Sciatic nerve (tissue), 2 donors: ENCODE measurements at regions not wholly inside any gene's neighbourhood (a gene's known extent, or its start where the extent isn't known, plus 50 kb on each side); places are given as distances from the start of the nearest gene placed in this dataset.
"Not testable (repeated sequence)": the region's sequence is repeated elsewhere in the genome, so short reads cannot be mapped to it uniquely, and the experiment has no call there.

Experiments
- ATAC-seq: fragments of 200-7000 bp; cut with Tn5 transposase; one replicate; pipeline ENCODE4 v1.9.1; 2020; ENCODE audit warnings: mild to moderate bottlenecking, moderate library complexity
- DNase-seq: peaks from one replicate; pipeline ENCODE4 v3.0.0-alpha.2; 2020; ENCODE audit warnings: low spot score
- intact Hi-C: fragments of 100-400 bp; cut with DNase I; formaldehyde crosslinking; loops from one replicate; pipeline ENCODE4 v1.14.2; 2022
- donor health status: DM: no; HTN: no; CAD: no.
- donor health status: DM: no; HTN: no; CAD: no.

DNA sequence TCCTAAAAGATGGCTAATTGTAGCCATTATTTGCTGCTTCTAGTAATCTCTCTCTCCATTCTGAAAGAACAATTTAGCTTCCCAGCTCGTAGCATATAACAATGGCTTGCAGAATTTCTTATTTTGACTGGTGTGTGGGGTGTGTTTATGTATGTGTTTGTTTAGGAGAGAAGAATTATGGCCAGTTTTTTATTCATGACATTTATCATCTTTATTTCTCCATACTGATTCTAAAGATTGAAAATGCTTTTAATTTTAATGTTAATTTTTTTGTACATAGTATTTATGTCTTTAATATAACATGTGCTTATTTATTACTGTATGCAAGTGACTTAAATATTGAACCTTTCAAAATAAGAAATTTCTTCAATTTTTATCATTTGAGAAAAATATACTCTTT lies 115.8 kb upstream of the TMTC4 start:
- intact Hi-C loops, result no loop called here
- DNase-seq (no peak), ATAC-seq (no peak)

DNA sequence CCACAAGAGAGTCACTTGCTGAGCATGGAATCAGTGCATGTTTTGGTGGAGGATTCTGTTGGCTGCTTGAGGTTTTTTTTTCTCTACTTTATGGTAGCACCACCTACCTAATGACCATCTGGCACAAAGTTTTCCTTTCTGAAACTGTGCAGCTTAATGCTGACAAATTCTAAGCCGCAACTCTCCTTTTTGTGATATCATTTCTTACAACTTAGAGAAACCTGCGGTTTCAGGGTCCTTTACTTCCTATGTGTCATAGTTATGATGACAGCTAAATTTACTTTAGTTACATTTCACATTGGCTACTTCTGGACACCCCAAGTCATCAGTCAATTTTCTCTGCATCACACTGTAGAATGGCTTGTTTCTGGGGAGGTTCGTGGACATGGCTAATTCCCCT lies 115.4 kb upstream of the TMTC4 start:
- no peak for ATAC-seq
- DNase-seq, result no peak
- intact Hi-C loops, result no loop called here

DNA sequence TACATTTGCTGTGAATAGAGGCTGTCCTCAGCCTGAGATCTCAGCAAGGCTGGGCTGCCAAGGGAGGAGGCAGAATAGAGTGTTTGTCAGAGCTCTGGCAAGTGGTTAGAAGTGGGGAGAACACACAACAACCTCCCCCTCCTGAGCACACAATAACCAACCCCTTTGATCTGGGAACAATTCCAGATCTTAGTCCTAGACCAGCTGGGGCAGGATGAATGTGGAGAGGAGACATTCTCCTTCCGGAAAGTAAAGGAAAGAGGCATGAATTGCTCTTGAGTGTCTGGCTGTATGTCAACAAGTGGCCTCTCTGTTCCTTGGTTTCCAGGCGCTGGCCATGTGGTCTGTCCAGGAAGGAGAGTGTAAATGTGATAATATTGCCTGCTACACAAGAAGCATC lies 114.9 kb upstream of the TMTC4 start:
- DNase-seq (no peak), ATAC-seq (peak; percentile 38)
- intact Hi-C loops, result no loop called here

DNA sequence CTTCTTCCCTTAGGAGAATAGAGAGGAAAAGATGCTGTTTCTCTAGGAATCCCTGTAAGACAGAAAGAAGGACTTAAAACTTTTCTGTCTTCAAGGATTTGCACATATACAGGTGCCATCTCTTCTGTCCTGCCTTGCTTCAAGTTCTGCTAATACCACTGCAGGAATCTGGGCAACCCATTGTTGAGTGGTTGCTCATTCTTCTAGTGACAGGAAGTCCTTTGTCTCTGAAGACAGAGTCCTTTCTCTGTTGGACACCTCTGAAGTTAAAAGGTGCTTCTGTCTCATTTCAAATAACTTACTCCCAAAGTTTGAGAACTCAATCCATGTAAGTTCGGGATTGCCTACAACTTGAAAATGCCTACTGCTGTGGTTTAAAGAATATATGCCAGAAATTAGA lies 114.4 kb upstream of the TMTC4 start:
- intact Hi-C loops, result no loop called here
- DNase-seq (no peak), ATAC-seq (no peak)

DNA sequence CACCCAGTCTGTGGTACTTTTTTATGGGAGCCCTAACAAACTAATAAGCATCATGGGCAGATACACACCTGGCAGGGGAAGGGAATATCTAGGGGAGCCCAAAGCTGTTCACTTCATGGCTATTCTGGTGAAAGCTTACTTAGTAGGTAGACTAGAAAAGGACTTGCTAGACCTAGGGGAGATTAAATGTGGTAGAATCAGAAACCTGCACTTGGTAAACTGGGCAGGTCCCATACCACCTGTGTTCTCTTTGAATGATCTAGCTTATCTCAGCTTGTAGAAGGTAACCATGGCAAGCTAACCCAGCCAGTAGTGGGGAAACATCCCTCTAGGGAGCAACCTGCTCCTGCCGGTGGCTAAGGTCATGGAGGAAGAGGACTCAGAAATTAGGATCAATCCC lies 113.9 kb upstream of the TMTC4 start:
- no peak for DNase-seq
- ATAC-seq, result no peak
- intact Hi-C loops, result no loop called here

DNA sequence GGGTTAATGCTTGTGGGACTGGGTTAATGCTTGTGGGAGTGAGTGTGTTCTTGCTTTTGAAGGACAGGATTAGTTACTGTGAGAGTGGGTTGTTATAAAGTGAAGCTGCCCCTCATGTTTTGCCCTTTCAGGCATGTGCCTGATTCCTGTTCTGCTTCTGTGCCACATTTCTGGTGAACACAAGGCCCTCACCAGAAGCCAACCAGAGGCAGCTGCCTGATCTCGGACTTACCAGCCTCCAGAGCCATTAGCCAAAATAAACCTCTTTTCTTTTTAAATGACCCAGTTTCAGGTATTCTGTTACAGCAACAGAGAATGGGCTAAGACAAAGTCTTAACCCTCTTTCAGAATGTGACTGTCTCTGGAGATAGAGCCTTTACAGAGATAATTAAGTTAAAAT lies 113.3 kb upstream of the TMTC4 start:
- intact Hi-C loops, result no loop called here
- DNase-seq, result no peak
- no peak for ATAC-seq

DNA sequence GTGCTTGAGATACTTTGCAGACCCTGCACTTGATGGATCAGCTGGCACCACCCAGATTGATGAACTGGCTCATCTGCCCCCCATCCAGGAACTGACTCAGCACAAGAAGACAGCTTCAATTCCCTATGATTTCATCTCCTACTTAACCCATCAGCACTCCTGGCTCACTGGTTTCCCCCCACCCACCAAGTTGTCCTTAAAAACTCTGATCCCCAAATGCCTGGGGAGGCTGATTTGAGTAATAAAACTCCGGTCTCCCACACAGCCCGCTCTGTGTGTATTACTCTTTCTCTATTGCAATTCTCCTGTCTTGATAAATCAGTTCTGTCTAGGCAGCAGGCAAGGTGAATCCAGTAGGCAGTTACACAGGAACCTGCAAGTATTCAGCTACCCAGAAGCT lies 102.1 kb upstream of the TMTC4 start:
- intact Hi-C loops, ATAC-seq, DNase-seq: not testable (repeated sequence)

DNA sequence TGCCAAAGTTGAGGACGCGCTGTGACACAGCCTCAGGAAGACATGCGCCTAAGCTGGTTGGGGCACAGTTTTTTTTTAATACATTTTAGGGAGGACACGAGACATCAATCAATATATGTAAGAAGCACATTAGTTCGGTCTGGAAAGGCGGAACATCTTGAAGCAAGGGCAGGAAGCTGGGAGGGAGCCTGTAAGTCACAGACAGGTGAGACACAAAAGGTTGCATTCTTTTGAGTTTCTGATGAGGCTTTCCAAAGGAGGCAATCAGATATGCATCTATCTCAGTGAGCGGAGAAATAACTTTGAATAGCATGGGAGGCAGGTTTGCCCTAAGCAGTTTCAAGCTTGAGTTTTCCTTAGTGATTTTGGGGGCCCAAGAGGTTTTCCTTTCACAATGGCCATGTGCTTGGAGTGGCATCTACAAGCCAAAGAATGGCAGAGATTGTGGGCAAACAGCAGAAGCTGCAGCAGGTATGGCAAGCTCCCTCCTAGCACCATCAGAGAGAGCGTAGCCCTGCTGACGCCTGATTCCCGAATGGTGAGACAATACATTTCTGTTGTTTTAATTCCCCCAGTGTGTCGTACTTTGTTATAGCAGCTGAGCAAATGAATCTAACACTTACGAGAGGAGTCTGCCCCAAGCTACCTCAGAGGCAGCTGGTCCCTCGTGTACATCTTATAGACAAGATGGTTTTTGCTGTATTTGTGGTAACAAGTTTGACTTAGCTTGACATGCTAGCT lies 99.5 kb upstream of the TMTC4 start:
- intact Hi-C loops, result no loop called here
- ATAC-seq (no peak), DNase-seq (no peak)

DNA sequence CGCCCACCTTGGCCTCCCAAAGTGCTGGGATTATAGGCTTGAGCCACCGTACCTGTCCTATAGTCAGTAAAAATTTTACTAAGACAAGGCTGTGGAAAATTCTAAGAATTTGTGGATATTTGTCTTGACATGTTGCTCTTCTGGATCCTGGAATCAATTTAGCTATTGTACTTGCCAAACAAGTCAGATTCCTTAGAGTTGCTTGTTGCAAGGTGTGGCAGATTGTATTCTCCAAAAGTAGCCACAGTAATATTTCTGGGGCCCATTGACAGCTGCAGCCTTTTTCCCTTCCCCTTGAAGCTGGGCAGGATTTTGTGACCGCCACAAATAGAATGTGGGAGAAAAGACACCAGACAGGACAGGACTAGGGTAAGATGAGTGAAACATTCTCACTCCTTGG lies 98.8 kb upstream of the TMTC4 start:
- intact Hi-C loops, result no loop called here
- no peak for ATAC-seq
- DNase-seq, result no peak

DNA sequence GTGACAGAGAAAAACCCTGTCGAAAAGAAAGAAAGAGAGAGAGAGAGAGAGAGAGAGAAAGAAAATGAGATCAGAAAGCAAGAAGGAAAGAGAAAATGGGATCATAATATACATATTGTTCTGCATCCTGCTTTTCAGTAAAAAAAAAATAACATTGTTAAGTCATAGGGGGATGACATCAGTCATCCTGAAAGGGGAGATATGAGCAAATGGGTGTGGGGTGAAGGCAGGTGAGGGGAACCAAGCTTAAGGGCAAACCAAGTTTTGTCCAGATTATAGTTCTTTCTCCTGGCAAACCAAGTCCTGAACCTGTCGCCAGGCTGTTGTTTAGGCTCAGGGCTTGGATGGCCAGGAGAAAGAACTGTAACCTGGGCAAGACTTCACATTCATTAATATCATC lies 92.6 kb upstream of the TMTC4 start:
- intact Hi-C loops, result no loop called here
- ATAC-seq, result no peak
- no peak for DNase-seq

DNA sequence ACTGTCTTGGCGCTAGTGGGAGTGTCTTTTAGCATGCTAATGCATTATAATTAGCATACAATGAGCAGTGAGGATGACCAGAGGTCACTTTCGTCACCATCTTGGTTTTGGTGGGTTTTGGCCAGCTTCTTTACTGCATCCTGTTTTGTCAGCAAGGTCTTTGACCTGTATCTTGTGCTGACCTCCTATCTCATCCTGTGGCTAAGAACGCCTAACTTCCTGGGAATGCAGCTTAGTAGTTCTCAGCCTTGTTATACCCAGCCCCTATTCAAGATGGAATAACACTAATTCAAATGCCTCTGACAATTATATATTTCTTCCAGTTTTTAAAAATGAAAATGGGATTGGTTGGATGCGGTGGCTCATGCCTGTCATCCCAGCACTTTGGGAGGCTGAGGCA lies 92.0 kb upstream of the TMTC4 start:
- DNase-seq, ATAC-seq, intact Hi-C loops: not testable (repeated sequence)

DNA sequence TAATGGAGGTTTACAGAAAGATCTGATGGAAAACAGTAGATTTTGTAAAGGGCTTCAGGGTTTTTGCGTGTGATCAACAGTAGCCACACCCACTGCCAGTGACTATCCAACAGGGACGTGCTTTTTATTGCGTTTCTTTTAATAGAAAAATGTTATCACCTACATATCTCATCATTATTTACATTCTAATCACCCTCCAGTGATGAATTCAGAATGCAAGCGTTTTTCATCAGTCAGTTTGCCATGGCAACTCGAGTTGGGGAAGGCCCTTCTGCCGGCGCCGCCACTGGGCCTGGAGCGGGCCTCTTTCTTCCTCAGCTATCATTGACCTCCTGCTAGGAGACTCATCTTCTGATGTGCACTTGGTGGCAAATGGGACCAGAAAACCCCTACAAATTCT lies 90.3 kb upstream of the TMTC4 start:
- intact Hi-C loops, result no loop called here
- ATAC-seq (no peak), DNase-seq (no peak)

DNA sequence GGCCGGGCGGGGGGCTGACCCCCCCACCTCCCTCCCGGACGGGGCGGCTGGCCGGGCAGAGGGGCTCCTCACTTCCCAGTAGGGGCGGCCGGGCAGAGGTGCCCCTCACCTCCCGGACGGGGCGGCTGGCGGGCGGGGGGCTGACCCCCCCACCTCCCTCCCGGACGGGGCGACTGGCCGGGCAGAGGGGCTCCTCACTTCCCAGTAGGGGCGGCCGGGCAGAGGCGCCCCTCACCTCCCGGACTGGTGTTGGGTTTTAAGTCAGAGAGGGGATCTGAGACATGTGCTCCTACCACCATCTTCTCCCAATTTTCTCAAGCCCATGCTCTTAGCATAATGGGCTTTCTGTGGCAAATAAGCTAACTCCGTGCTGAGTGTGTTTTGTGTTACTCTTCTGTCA lies 87.5 kb upstream of the TMTC4 start:
- ATAC-seq, intact Hi-C loops: not testable (repeated sequence)

DNA sequence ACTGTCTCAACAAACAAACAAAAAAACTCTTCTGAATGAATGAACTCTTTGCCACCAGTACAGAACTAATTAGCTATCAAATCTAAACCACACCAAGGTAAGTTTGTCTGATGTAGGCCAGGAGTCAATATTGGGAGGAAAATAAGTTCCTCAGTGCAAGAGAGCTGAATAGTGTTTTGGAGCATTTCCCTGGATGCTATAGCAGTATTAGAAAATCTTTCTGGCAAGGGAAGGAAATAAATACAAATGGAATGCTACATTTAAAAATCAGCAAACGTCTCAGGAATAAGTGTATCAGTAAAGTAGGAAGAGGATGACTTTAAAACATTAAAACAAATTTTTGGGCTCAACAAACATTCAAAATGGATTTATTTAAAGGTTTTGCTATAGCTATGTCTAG lies 81.3 kb upstream of the TMTC4 start:
- DNase-seq (no peak), ATAC-seq (no peak)
- intact Hi-C loops, result no loop called here

More for the DNA sequence above, 87.5 kb upstream of the TMTC4 start:
- not testable (repeated sequence) for DNase-seq

DNA sequence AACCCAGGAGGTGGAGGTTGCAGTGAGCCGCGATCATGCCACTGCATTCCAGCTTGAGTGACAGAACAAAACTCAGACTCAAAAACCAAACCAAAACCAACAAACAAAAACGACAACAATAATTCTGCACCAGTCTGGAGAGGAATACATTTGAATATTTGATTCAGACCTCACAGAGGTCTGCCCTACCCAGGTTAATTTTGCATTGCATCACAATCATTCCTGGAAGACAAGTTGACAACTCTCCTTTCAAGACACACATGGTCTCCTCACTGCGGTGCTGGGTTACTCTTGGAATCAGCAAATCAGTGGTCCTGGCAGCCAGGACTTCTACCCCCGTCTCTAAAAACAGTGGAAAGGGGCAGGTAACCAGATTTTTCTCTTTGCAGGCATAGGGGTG lies 79.9 kb upstream of the TMTC4 start:
- intact Hi-C loops, result no loop called here
- DNase-seq, result no peak
- no peak for ATAC-seq

DNA sequence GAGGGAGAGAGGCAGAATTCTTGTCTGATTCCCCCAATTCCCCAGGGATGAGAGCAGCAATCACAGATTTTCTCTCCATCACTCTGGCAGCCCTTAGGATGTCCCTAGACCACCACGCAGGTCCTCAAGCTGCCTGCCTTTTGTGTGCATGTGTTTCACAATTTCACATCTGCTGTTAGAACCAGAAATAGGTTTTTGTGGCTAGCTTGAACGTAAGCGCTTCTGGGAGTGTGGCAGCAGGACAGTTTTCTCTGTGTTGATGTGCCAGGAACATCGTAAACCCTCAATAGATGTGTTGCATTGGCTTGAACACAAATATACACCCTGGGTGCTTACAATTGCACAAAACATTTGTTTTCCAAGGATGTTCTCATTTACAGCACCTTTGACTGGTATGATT lies 78.8 kb upstream of the TMTC4 start:
- DNase-seq (no peak), ATAC-seq (no peak)
- intact Hi-C loops, result no loop called here

DNA sequence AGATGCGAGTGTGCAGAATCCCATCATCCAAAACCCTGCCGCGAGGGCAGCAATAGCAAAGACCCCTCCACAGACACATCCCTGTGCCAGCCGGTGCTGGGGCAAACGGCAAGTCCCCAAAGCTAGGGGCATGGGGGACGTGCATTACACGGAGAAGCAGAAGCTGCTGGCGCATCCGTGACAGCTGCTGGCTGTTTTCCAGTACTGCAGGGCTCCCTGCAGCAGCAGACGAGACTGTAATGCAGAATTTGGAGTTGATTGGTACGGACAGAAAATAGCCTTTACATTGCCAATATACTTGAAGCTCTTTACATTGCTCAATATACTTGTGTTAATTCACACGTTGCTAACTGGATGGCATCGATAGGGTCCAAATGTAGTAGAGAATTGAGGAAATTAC lies 77.2 kb upstream of the TMTC4 start:
- intact Hi-C loops, result no loop called here
- DNase-seq, result no peak
- ATAC-seq, result no peak

DNA sequence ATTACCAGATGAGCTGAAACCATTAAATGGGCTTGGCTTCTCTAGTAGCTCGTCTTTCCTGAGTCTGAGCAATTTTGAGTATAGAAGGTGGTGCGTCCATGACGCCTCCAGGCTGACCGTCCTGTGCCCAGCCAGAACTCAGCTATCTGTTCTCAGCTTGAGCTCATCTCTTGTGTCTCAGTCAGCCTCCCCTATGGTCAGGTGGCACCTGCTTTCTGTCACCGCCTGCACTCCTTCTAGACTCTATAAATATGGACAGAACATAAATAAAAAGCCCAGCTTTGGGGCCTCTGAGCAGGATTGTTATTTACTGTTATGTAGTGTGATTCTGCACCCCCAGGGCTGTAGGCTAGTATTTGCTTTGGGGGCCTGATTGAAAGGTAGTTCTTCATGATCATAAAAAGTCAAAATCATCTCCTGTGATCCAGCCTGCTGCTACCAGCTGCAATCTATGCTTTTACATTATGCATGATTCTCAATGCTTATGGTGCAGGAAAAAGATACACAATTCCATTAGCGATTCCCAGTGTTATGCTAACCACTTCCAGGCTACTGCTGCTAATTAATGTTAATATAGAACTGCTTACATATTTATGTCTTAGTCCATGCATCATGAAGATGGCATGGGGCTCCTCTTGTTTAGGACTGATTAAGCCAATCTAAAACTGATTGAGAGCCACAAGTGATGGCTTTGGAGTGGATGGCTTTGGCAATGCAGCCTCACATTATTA lies 72.5 kb upstream of the TMTC4 start:
- DNase-seq, result no peak
- no peak for ATAC-seq
- intact Hi-C loops, result no loop called here

DNA sequence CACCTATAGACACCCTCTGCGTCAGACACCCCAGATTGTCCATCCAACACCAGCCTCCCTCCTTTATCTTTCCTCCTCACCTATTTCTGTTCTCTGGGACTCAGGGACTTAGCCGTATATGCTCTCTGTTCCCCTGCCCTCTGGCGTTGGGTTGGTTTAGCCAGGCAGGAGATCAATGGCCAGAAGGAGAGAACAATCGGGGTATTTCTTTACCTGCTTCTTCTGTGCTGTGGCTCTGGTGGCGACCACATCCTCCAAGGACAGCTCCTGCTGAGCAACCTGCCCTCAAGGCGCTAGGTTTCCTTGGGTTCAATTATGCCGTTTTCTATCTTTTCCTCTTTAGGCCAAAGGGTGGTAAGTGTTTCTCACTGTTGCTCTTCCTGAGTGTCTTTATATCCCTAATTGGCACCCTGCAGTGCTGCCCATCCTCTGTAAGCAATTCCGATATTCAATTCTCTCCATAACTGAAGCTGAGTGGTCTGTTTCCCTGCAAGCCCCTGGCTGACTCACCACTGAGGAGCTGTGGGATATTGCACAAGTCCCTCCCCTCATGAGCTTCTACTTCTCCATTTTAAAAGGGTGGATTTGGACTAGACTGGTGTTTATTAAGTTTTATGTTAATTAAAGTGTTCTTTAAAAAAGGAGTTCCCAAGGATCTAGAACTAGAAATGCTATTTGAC lies 63.7 kb upstream of the TMTC4 start:
- DNase-seq (no peak), ATAC-seq (no peak)
- intact Hi-C loops, result no loop called here

DNA sequence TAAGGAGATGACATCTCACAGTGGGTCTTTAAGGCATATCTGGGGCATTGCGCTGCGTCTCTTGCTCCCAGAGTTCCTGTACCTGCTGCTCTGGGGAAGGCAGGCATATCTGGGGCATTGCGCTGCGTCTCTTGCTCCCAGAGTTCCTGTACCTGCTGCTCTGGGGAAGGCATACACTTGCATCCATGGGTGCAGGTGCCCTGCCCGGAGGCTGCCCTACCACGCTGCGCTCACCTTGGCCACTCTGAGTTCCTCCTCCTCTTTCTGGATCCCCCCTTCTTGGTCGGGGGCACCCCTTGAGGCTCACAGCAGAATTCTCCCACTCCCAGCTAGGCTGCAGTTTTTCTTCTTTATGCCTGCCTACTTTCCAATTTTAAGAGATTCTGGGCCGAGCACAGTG lies 60.9 kb upstream of the TMTC4 start:
- intact Hi-C loops, result no loop called here
- no peak for ATAC-seq

More for the DNA sequence above, 60.9 kb upstream of the TMTC4 start:
- no peak for DNase-seq
